ENCODE measurements at regions not wholly inside any gene's neighbourhood (a gene's known extent, or its start where the extent isn't known, plus 50 kb on each side); places are given as distances from the start of the nearest gene placed in this dataset.
A peak's percentile ranks its signal among the peaks of the same experiment; 100 is the strongest.
"Not testable (repeated sequence)": the region's sequence is repeated elsewhere in the genome, so short reads cannot be mapped to it uniquely, and the experiment has no call there.

- no peak for DNase-seq
These were observed 322.9 kb upstream of the HS6ST1 start for GRCh38 chr2:128641421-128642080.

GRCh38 chr2:128642316-128642715 lies 323.6 kb upstream of the HS6ST1 start:
- no peak for DNase-seq

- no peak for DNase-seq
These were observed 324.2 kb upstream of the HS6ST1 start for GRCh38 chr2:128642821-128643220.

GRCh38 chr2:128643221-128644065 lies 324.8 kb upstream of the HS6ST1 start:
- no peak for DNase-seq

- no peak for DNase-seq
These were observed 325.5 kb upstream of the HS6ST1 start for GRCh38 chr2:128644156-128644555.

GRCh38 chr2:128644718-128645256 lies 326.1 kb upstream of the HS6ST1 start:
- DNase-seq = no peak

GRCh38 chr2:128645631-128646030 lies 327.0 kb upstream of the HS6ST1 start:
- no peak for DNase-seq

GRCh38 chr2:128646091-128646490 lies 327.4 kb upstream of the HS6ST1 start:
- DNase-seq = no peak

GRCh38 chr2:128646691-128647090 lies 328.0 kb upstream of the HS6ST1 start:
- no peak for DNase-seq

- DNase-seq = no peak
These were observed 332.3 kb upstream of the HS6ST1 start for GRCh38 chr2:128651000-128651399.

- DNase-seq = no peak
These were observed 335.7 kb upstream of the HS6ST1 start for GRCh38 chr2:128654408-128654807.

GRCh38 chr2:128660836-128661235 lies 342.2 kb upstream of the HS6ST1 start:
- no peak for DNase-seq

GRCh38 chr2:128661311-128661710 lies 342.6 kb upstream of the HS6ST1 start:
- no peak for DNase-seq

- DNase-seq = no peak
These were observed 343.4 kb upstream of the HS6ST1 start for GRCh38 chr2:128662051-128662471.

- no peak for DNase-seq
These were observed 344.8 kb upstream of the HS6ST1 start for GRCh38 chr2:128663371-128664050.

GRCh38 chr2:128664499-128664971 lies 345.9 kb upstream of the HS6ST1 start:
- no peak for DNase-seq

GRCh38 chr2:128665113-128665512 lies 346.4 kb upstream of the HS6ST1 start:
- no peak for DNase-seq

- DNase-seq = no peak
These were observed 347.9 kb upstream of the HS6ST1 start for GRCh38 chr2:128666596-128666995.

- no peak for DNase-seq
These were observed 348.7 kb upstream of the HS6ST1 start for GRCh38 chr2:128667391-128667790.

GRCh38 chr2:128668946-128669345 lies 350.3 kb upstream of the HS6ST1 start:
- no peak for DNase-seq

- DNase-seq = peak; percentile 20
These were observed 351.4 kb upstream of the HS6ST1 start for GRCh38 chr2:128670066-128670465.

- not testable (repeated sequence) for DNase-seq
These were observed 353.5 kb upstream of the HS6ST1 start for GRCh38 chr2:128671981-128672757.
